ENCODE measurements at regions not wholly inside any gene's neighbourhood (a gene's known extent, or its start where the extent isn't known, plus 50 kb on each side); places are given as distances from the start of the nearest gene placed in this dataset.

- Histone ChIP-seq H3K4me1 (ENCODE audit: insufficient read depth, insufficient read length) (no peaks in the 10 kb centered on the region), H3K4me3 (ENCODE audit: insufficient read length, low read depth) (no peak overlapping the region), H3K36me3 (ENCODE audit: insufficient read depth, insufficient read length, low read length) (peaks cover 42% of the 10 kb centered on the region), H3K9ac (ENCODE audit: insufficient read length, low read depth) (no peak overlapping the region), H3K9me3 (ENCODE audit: insufficient read depth, low read length) (no peaks in the 10 kb centered on the region), H3K27me3 (ENCODE audit: insufficient read depth, insufficient read length) (no peaks in the 10 kb centered on the region)
- no peak for DNase-seq (ENCODE audit: low read depth, low spot score)
- no peak for TF ChIP-seq YY1 (IDR thresholded peaks at IDR 0.05; ENCODE audit: insufficient read depth, insufficient read length)
- TF ChIP-seq SUZ12 (IDR thresholded peaks at IDR 0.05; ENCODE audit: extremely low read depth, insufficient read depth, insufficient read length) = no peak
- TF ChIP-seq ZNF274 (IDR thresholded peaks at IDR 0.05; ENCODE audit: low read depth, low read length) = no peak
These were observed 142.8 kb downstream of the PALM2AKAP2 start for GRCh38 chr9:109922617-109923470.

- H3K4me3 ChIP-seq (ENCODE audit: insufficient read length, low read depth) = no peak overlapping the region
- H3K36me3 ChIP-seq (ENCODE audit: insufficient read depth, insufficient read length, low read length) = peaks cover 45% of the 10 kb centered on the region
- H3K9ac ChIP-seq (ENCODE audit: insufficient read length, low read depth) = no peak overlapping the region
- H3K4me1 ChIP-seq (ENCODE audit: insufficient read depth, insufficient read length) = no peaks in the 10 kb centered on the region
- H3K9me3 ChIP-seq (ENCODE audit: insufficient read depth, low read length) = no peaks in the 10 kb centered on the region
- no peaks in the 10 kb centered on the region for H3K27me3 ChIP-seq (ENCODE audit: insufficient read depth, insufficient read length)
- TF ChIP-seq ZNF274 (IDR thresholded peaks at IDR 0.05; ENCODE audit: low read depth, low read length) = no peak
- no peak for TF ChIP-seq YY1 (IDR thresholded peaks at IDR 0.05; ENCODE audit: insufficient read depth, insufficient read length)
- TF ChIP-seq SUZ12 (IDR thresholded peaks at IDR 0.05; ENCODE audit: extremely low read depth, insufficient read depth, insufficient read length) = no peak
- no peak for DNase-seq (ENCODE audit: low read depth, low spot score)
These were observed 143.4 kb downstream of the PALM2AKAP2 start for GRCh38 chr9:109923471-109923760.

- Histone ChIP-seq H3K36me3 (ENCODE audit: insufficient read depth, insufficient read length, low read length) (peaks cover 48% of the 10 kb centered on the region), H3K27me3 (ENCODE audit: insufficient read depth, insufficient read length) (no peaks in the 10 kb centered on the region), H3K4me1 (ENCODE audit: insufficient read depth, insufficient read length) (no peaks in the 10 kb centered on the region), H3K9me3 (ENCODE audit: insufficient read depth, low read length) (no peaks in the 10 kb centered on the region), H3K9ac (ENCODE audit: insufficient read length, low read depth) (no peak overlapping the region), H3K4me3 (ENCODE audit: insufficient read length, low read depth) (no peak overlapping the region)
- TF ChIP-seq ZNF274 (IDR thresholded peaks at IDR 0.05; ENCODE audit: low read depth, low read length) (no peak), YY1 (IDR thresholded peaks at IDR 0.05; ENCODE audit: insufficient read depth, insufficient read length) (no peak), SUZ12 (IDR thresholded peaks at IDR 0.05; ENCODE audit: extremely low read depth, insufficient read depth, insufficient read length) (no peak)
- no peak for DNase-seq (ENCODE audit: low read depth, low spot score)
These were observed 143.8 kb downstream of the PALM2AKAP2 start for GRCh38 chr9:109923806-109924205.

- no peaks in the 10 kb centered on the region for H3K4me1 ChIP-seq (ENCODE audit: insufficient read depth, insufficient read length)
- no peak overlapping the region for H3K9ac ChIP-seq (ENCODE audit: insufficient read length, low read depth)
- H3K4me3 ChIP-seq (ENCODE audit: insufficient read length, low read depth) = no peak overlapping the region
- no peaks in the 10 kb centered on the region for H3K27me3 ChIP-seq (ENCODE audit: insufficient read depth, insufficient read length)
- TF ChIP-seq ZNF274 (IDR thresholded peaks at IDR 0.05; ENCODE audit: low read depth, low read length) = no peak
- no peak for TF ChIP-seq YY1 (IDR thresholded peaks at IDR 0.05; ENCODE audit: insufficient read depth, insufficient read length)
- no peak for TF ChIP-seq SUZ12 (IDR thresholded peaks at IDR 0.05; ENCODE audit: extremely low read depth, insufficient read depth, insufficient read length)
- H3K9me3 ChIP-seq (ENCODE audit: insufficient read depth, low read length) = no peaks in the 10 kb centered on the region
- H3K36me3 ChIP-seq (ENCODE audit: insufficient read depth, insufficient read length, low read length) = peaks cover 57% of the 10 kb centered on the region
- no peak for DNase-seq (ENCODE audit: low read depth, low spot score)
These were observed 145.8 kb downstream of the PALM2AKAP2 start for GRCh38 chr9:109925799-109926198.

- Histone ChIP-seq H3K4me1 (ENCODE audit: insufficient read depth, insufficient read length) (no peaks in the 10 kb centered on the region), H3K9me3 (ENCODE audit: insufficient read depth, low read length) (no peaks in the 10 kb centered on the region), H3K27me3 (ENCODE audit: insufficient read depth, insufficient read length) (no peaks in the 10 kb centered on the region), H3K4me3 (ENCODE audit: insufficient read length, low read depth) (no peak overlapping the region), H3K36me3 (ENCODE audit: insufficient read depth, insufficient read length, low read length) (peaks cover 63% of the 10 kb centered on the region), H3K9ac (ENCODE audit: insufficient read length, low read depth) (no peak overlapping the region)
- no peak for DNase-seq (ENCODE audit: low read depth, low spot score)
- no peak for TF ChIP-seq ZNF274 (IDR thresholded peaks at IDR 0.05; ENCODE audit: low read depth, low read length)
- TF ChIP-seq YY1 (IDR thresholded peaks at IDR 0.05; ENCODE audit: insufficient read depth, insufficient read length) = no peak
- no peak for TF ChIP-seq SUZ12 (IDR thresholded peaks at IDR 0.05; ENCODE audit: extremely low read depth, insufficient read depth, insufficient read length)
These were observed 146.4 kb downstream of the PALM2AKAP2 start for GRCh38 chr9:109926421-109926869.

GRCh38 chr9:109931623-109932022, 151.6 kb downstream of the PALM2AKAP2 start:
- TF ChIP-seq YY1 (IDR thresholded peaks at IDR 0.05; ENCODE audit: insufficient read depth, insufficient read length) (no peak), ZNF274 (IDR thresholded peaks at IDR 0.05; ENCODE audit: low read depth, low read length) (no peak), SUZ12 (IDR thresholded peaks at IDR 0.05; ENCODE audit: extremely low read depth, insufficient read depth, insufficient read length) (no peak)

GRCh38 chr9:109934136-109934856, 154.3 kb downstream of the PALM2AKAP2 start:
- peaks cover 34% of the 10 kb centered on the region for H3K36me3 ChIP-seq (ENCODE audit: insufficient read depth, insufficient read length, low read length)
- H3K27me3 ChIP-seq (ENCODE audit: insufficient read depth, insufficient read length) = no peaks in the 10 kb centered on the region
- H3K4me1 ChIP-seq (ENCODE audit: insufficient read depth, insufficient read length) = no peaks in the 10 kb centered on the region
- TF ChIP-seq SUZ12 (IDR thresholded peaks at IDR 0.05; ENCODE audit: extremely low read depth, insufficient read depth, insufficient read length) (no peak), YY1 (IDR thresholded peaks at IDR 0.05; ENCODE audit: insufficient read depth, insufficient read length) (no peak), ZNF274 (IDR thresholded peaks at IDR 0.05; ENCODE audit: low read depth, low read length) (no peak)
- DNase-seq (ENCODE audit: low read depth, low spot score) = no peak
- H3K9me3 ChIP-seq (ENCODE audit: insufficient read depth, low read length) = no peaks in the 10 kb centered on the region
- no peak overlapping the region for H3K4me3 ChIP-seq (ENCODE audit: insufficient read length, low read depth)
- H3K9ac ChIP-seq (ENCODE audit: insufficient read length, low read depth) = no peak overlapping the region

More at GRCh38 chr9:109931623-109932022, 151.6 kb downstream of the PALM2AKAP2 start:
- no peaks in the 10 kb centered on the region for H3K27me3 ChIP-seq (ENCODE audit: insufficient read depth, insufficient read length)
- H3K9me3 ChIP-seq (ENCODE audit: insufficient read depth, low read length) = no peaks in the 10 kb centered on the region
- peaks cover 56% of the 10 kb centered on the region for H3K36me3 ChIP-seq (ENCODE audit: insufficient read depth, insufficient read length, low read length)
- no peak overlapping the region for H3K9ac ChIP-seq (ENCODE audit: insufficient read length, low read depth)
- DNase-seq (ENCODE audit: low read depth, low spot score) = no peak
- no peaks in the 10 kb centered on the region for H3K4me1 ChIP-seq (ENCODE audit: insufficient read depth, insufficient read length)
- H3K4me3 ChIP-seq (ENCODE audit: insufficient read length, low read depth) = no peak overlapping the region

Measured in NT2/D1 (cell line).